ENCODE measurements at regions not wholly inside any gene's neighbourhood (a gene's known extent, or its start where the extent isn't known, plus 50 kb on each side); places are given as distances from the start of the nearest gene placed in this dataset.

DNA sequence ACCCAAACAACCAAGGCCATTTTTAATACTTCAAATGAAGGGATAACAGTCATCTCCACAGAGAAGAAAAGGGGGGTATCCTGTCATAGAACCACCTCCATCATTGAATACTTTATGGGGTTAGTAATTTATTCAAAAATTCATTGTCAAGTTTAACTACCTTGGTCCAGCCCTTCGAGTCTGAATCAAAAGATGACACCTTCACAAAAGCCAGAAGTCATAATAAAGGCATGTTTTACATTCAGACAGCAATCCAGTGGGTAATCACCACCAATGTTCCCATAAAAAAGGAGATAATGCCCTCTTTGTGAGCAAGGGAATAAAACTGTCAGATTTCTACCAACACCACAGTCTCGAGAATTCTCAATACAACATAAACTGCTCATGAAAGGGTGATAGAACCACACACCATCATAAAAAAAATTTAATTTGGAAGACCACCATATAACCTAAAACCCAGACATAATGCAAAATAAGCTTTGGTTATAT is 145.6 kb upstream of the ZBTB20 start:
- Histone ChIP-seq H2AFZ (ENCODE audit: low read length) (no peak overlapping the region), H3T11ph (ENCODE audit: low read length) (no peak overlapping the region), H2BK20ac (ENCODE audit: low read depth, low read length, poor library complexity, severe bottlenecking) (no peak overlapping the region), H3K18ac (ENCODE audit: insufficient read length, low read depth, low read length) (no peak overlapping the region), H4K8ac (replicated peaks; ENCODE audit: insufficient read length, low read depth, low read length) (no peak overlapping the region), H3K9me3 (ENCODE audit: control insufficient read depth, low read depth, low read length) (no peaks in the 10 kb centered on the region), H2BK5ac (ENCODE audit: insufficient read length, low read length) (no peak overlapping the region), H3K27me3 (ENCODE audit: insufficient read depth, low read length) (no peaks in the 10 kb centered on the region), H3K9ac (ENCODE audit: extremely low read depth, insufficient read length, low read length) (no peak overlapping the region), H4K20me1 (ENCODE audit: control insufficient read depth, insufficient read depth, insufficient read length) (no peaks in the 10 kb centered on the region), H3K23ac (ENCODE audit: insufficient read length, low read depth, low read length) (no peak overlapping the region), H2AK5ac (ENCODE audit: insufficient read length, low read length) (no peak overlapping the region), H2BK12ac (ENCODE audit: insufficient read length, low read depth, low read length) (no peak overlapping the region), H3K23me2 (ENCODE audit: insufficient read length, low read depth, low read length, poor library complexity, severe bottlenecking) (no peaks in the 10 kb centered on the region), H3K4me1 (ENCODE audit: insufficient read depth, low read length) (no peaks in the 10 kb centered on the region), H3K79me2 (ENCODE audit: insufficient read depth, low read length) (no peaks in the 10 kb centered on the region), H3K4me2 (ENCODE audit: insufficient read depth, insufficient read length, low read length) (no peak overlapping the region), H3K27ac (ENCODE audit: insufficient read length, low read depth, low read length) (no peak overlapping the region), H3K56ac (ENCODE audit: insufficient read length, low read depth, low read length) (no peak overlapping the region), H3K79me1 (ENCODE audit: insufficient read depth, low read depth, low read length, poor library complexity, severe bottlenecking) (no peaks in the 10 kb centered on the region), H4K5ac (ENCODE audit: insufficient read length, low read depth, low read length) (no peak overlapping the region), H2BK15ac (ENCODE audit: low read depth, low read length) (no peak overlapping the region), H2BK120ac (ENCODE audit: low read depth, low read length, poor library complexity, severe bottlenecking) (no peak overlapping the region), H4K91ac (ENCODE audit: insufficient read length, low read depth, low read length) (no peak overlapping the region), H3K14ac (ENCODE audit: insufficient read depth, low read length) (no peak overlapping the region), H3K4ac (ENCODE audit: low read depth, low read length) (no peak overlapping the region)
- Mint-ChIP-seq H3K27ac (no peak overlapping the region), H3K4me3 (no peak overlapping the region), H3K36me3 (ENCODE audit: insufficient read depth in 1 of 3, low read depth in 3 of 3) (no peaks in the 10 kb centered on the region), H3K9me3 (no peaks in the 10 kb centered on the region), H3K4me1 (no peaks in the 10 kb centered on the region), H3K27me3 (ENCODE audit: low read depth) (no peaks in the 10 kb centered on the region)
- TF ChIP-seq, protein P1, sequence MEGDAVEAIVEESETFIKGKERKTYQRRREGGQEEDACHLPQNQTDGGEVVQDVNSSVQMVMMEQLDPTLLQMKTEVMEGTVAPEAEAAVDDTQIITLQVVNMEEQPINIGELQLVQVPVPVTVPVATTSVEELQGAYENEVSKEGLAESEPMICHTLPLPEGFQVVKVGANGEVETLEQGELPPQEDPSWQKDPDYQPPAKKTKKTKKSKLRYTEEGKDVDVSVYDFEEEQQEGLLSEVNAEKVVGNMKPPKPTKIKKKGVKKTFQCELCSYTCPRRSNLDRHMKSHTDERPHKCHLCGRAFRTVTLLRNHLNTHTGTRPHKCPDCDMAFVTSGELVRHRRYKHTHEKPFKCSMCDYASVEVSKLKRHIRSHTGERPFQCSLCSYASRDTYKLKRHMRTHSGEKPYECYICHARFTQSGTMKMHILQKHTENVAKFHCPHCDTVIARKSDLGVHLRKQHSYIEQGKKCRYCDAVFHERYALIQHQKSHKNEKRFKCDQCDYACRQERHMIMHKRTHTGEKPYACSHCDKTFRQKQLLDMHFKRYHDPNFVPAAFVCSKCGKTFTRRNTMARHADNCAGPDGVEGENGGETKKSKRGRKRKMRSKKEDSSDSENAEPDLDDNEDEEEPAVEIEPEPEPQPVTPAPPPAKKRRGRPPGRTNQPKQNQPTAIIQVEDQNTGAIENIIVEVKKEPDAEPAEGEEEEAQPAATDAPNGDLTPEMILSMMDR (conservative IDR thresholded peaks at IDR 0.05): no peak
- no CpG with 5 or more reads among the region's 2 CpGs for WGBS (ENCODE audit: extremely low coverage, insufficient read length, low lambda C conversion rate)
- no peak for DNase-seq

All from H9 (cell line).